Vagina (tissue), 2 donors: ENCODE measurements at regions not wholly inside any gene's neighbourhood (a gene's known extent, or its start where the extent isn't known, plus 50 kb on each side); places are given as distances from the start of the nearest gene placed in this dataset.

ENCODE experiments used
- CTCF ChIP-seq, 3 experiments: fragments of 450-650 bp in 2 of 3; fragments of 200-600 bp in 1 of 3; sonication (generic) in 1 of 3; IDR thresholded peaks; one replicate each; pipeline ENCODE4 v1.5.1; 2017 to 2019; ENCODE audit warnings: antibody characterized with exemption in 3 of 3, mild to moderate bottlenecking in 2 of 3, moderate library complexity in 2 of 3
- POLR2A ChIP-seq, 2 donors: fragments of 450-650 bp; IDR thresholded peaks; one replicate each; pipeline ENCODE4 v1.6.1; 2017; ENCODE audit warnings: antibody characterized with exemption in 2 of 2, mild to moderate bottlenecking in 2 of 2, moderate library complexity in 2 of 2

- TF ChIP-seq CTCF (IDR thresholded peaks at IDR 0.05) (no peak), POLR2A (IDR thresholded peaks at IDR 0.05) (no peak)
Measured at GRCh38 chr3:177948716-177949425, 587.4 kb upstream of the KCNMB2 start.
